GM20000 (cell line): ENCODE measurements at regions not wholly inside any gene's neighbourhood (a gene's known extent, or its start where the extent isn't known, plus 50 kb on each side); places are given as distances from the start of the nearest gene placed in this dataset.

Source experiments
- DNase-seq: peaks from one replicate; pipeline ENCODE4 v3.0.0; 2012; ENCODE audit warnings: low spot score
- CTCF ChIP-seq: IDR thresholded peaks from 2 replicates; pipeline ENCODE4 v1.5.1; 2012; ENCODE audit warnings: mild to moderate bottlenecking, control low read depth; ENCODE audit errors: extremely low read depth, missing control alignments

DNA sequence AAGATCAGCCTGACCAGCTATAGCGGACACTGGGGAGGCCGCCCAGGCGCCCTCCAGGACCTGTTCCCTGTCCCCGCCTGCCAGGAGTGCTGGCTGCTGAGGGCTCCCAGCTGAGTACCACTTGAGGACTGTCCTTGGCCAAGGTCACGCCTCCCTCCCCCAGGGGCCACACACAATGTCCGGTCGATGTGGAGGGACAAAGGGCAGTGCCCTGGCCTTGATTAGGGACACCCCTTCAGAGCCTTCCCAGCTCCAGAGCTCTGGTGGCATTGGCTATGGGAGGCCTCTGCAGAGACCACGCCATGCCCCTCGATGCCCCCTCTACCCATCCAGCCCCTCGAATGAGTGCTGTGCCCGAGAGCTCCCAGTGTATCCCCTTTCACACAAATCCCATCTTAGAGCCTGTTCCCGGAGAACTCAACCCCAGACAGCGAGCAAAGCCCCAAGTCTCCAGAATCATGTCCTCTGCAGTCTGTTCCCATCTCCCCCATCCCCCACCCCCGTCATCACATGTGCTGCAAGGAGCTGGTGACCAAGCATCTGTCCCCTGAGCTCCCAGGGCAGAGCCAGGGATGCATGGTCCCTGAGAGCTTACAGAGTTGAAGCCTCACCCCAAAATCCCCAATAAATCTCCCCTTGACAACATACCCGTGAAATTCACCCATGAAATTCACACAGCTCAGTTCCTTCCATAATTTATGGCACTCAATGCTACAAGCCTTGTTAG lies 158.9 kb downstream of the NUP210 start:
- no peak for DNase-seq
- TF ChIP-seq CTCF: no peak

DNA sequence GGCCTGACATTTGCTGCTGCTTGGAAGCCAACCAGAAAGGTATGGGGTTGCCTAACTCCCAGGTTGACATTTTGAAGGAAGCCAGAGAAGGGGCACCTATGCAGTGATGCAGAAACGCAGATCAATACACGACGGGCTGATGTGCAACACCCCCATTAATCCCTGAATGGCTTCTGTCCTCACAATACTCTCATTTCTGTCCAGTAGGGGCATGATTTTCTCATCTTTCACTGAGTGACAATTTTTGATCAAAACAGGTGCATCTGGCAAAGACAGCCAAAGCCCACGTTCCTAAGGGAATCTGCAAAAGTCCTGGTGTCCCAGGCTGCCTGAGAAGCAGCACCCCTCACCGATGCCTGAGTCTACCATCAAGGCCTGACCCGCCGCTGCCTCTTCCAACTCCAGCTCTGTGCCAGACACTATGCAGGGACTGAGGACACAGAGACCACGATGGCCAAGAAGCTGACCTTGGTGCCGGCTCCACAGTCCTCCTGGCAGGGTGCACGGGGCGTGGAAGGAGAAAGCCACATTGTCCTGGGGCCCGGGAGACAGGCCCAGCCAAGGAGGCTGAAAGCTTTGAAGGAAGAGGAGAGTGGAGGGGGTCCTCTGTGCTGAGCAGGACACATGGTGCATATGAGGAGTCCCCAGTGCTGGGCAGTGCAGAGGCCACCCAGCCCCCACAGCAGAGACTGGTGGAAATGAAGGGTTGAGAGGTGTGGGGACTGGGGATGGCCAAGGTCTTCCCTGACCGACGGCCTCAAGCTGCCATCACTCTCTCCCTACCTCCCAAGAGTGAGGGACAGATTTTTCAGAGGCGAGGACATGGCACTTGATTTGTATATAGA lies 159.6 kb downstream of the NUP210 start:
- TF ChIP-seq CTCF: no peak
- no peak for DNase-seq

GRCh38 chr3:13259831-13260230 lies 160.3 kb downstream of the NUP210 start:
- DNase-seq: no peak
- no peak for TF ChIP-seq CTCF

GRCh38 chr3:13258986-13259514 lies 161.1 kb downstream of the NUP210 start:
- no peak for TF ChIP-seq CTCF
- no peak for DNase-seq

DNA sequence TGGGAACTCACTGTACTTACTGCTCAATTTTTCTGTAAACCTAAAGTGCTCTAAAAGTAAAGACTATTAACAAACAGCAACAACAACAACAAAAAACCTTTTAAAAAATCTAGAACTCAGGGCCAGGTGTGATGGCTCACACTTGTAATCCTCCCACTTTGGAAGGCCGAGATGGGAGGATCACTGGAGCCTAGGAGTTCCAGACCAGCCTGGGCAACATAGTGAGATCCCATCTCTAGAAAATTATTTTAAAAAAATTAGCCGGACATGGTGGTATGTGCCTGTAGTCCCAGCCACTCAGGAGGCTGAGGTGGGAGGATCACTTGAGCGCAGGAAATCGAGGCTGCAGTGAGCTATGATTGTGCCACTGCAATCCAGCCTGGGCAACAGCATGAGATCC lies 161.8 kb downstream of the NUP210 start:
- DNase-seq: no peak
- TF ChIP-seq CTCF: no peak

DNA sequence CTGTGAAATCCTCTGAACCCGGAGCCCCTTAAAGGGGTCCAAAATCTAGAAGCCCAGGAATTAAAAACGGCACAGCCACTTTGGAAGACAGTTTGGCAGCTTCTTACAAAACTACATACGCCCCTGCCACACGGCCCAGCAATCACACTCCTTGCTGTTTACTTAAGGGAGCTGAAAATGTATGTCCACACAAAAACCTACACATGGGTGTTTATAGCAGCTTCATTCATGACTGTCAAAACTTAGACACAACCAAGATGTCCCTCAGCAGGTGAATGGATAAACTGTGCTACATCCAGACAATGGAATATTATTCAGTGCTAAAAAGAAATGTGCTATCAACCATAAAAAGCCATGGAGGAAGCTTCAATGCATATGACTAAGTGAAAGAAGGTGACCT lies 162.5 kb downstream of the NUP210 start:
- no peak for DNase-seq
- TF ChIP-seq CTCF: no peak

DNA sequence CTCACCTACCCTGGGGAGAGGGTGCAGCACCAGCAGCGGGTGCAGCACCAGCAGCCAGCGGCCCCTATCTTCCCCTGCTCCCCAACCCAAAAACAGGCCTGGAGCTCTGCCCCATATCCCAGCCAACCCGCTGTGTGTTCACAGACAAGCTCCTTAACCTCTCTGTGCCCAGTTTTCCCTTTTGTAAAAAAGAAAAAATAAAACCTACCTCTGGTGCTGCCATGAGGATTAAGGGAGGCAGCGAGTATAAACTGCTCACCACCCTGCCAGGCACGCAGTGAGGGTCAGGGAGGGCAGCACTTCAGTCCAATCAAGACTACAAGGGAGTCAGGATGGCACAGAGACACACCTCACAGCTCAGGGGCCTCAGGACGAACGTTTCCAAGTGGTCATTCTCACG lies 163.3 kb downstream of the NUP210 start:
- TF ChIP-seq CTCF: no peak

More for the DNA sequence above, 163.3 kb downstream of the NUP210 start:
- no peak for DNase-seq
